Ascending aorta (tissue), 2 donors: ENCODE measurements at regions not wholly inside any gene's neighbourhood (a gene's known extent, or its start where the extent isn't known, plus 50 kb on each side); places are given as distances from the start of the nearest gene placed in this dataset.

ENCODE experiments used
- DNase-seq, 2 donors: peaks; one replicate each; pipeline ENCODE4 v3.0.0-alpha.2; 2019; ENCODE audit warnings: low spot score in 2 of 2
- H3K27ac ChIP-seq, 2 donors: fragments of 200-600 bp; sonication (generic); one replicate each; pipeline ENCODE4 v1.5.1; 2016 to 2017; ENCODE audit warnings: mild to moderate bottlenecking in 1 of 2
- H3K27me3 ChIP-seq: fragments of 200-600 bp; sonication (generic); one replicate; pipeline ENCODE4 v1.5.1; 2017
- H3K36me3 ChIP-seq, 2 donors: fragments of 200-600 bp; sonication (generic); one replicate each; pipeline ENCODE4 v1.5.1; 2016
- H3K4me1 ChIP-seq, 2 donors: fragments of 200-600 bp; sonication (generic); one replicate each; pipeline ENCODE4 v1.5.1; 2016 to 2017; ENCODE audit warnings: mild to moderate bottlenecking in 1 of 2
- H3K4me3 ChIP-seq, 2 donors: fragments of 200-600 bp; sonication (generic); one replicate each; pipeline ENCODE4 v1.5.1; 2016 to 2017; ENCODE audit warnings: mild to moderate bottlenecking in 1 of 2
- H3K9me3 ChIP-seq, 2 donors: fragments of 200-600 bp; sonication (generic); one replicate each; pipeline ENCODE4 v1.5.1; 2016
- intact Hi-C: fragments of 100-400 bp; cut with DNase I; formaldehyde crosslinking; loops from one replicate; pipeline ENCODE4 v1.15.1; 2023
- TF ChIP-seq, protein P1 (sequence below), 3 experiments: fragments of 200-600 bp in 2 of 3; fragments of 450-650 bp in 1 of 3; sonication (generic) in 2 of 3; IDR thresholded peaks; one replicate each; pipeline ENCODE4 v1.5.1; 2016 to 2019; ENCODE audit warnings: antibody characterized with exemption in 3 of 3, mild to moderate bottlenecking in 1 of 3, moderate library complexity in 1 of 3

DNA sequence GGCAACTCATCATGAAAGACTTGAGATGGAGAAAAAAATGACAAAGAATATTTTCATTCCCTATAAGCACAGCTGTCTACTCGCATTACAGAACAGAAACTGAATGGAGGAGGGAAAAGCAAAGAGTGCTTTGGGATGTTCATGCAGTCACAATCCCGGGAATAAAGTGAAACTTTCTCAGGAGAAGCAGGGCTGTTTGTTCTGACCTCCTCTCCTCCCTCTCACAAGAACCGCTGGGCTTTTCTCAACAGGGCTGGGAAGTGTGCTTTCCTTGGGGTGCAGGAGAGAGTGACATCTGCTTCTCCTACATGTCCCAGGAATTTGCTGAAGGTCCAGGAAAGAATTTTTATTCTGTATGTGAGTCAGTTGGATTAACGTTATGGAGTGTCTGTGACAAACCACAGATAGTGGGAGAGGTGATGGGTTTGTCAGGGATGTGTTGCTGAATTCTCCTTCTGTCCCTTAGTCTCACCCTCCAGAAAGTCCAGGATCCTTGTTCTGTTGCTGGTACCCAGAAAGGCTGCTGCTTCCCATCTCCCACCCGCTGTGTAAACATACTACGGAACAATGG lies 125.6 kb downstream of the HRH4 start:
- TF ChIP-seq, protein P1, sequence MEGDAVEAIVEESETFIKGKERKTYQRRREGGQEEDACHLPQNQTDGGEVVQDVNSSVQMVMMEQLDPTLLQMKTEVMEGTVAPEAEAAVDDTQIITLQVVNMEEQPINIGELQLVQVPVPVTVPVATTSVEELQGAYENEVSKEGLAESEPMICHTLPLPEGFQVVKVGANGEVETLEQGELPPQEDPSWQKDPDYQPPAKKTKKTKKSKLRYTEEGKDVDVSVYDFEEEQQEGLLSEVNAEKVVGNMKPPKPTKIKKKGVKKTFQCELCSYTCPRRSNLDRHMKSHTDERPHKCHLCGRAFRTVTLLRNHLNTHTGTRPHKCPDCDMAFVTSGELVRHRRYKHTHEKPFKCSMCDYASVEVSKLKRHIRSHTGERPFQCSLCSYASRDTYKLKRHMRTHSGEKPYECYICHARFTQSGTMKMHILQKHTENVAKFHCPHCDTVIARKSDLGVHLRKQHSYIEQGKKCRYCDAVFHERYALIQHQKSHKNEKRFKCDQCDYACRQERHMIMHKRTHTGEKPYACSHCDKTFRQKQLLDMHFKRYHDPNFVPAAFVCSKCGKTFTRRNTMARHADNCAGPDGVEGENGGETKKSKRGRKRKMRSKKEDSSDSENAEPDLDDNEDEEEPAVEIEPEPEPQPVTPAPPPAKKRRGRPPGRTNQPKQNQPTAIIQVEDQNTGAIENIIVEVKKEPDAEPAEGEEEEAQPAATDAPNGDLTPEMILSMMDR (IDR thresholded peaks at IDR 0.05): no peak
- Histone ChIP-seq H3K4me1 (no peaks in the 10 kb centered on the region), H3K27ac (no peak overlapping the region), H3K27me3 (no peaks in the 10 kb centered on the region), H3K9me3 (no peaks in the 10 kb centered on the region), H3K4me3 (no peak overlapping the region), H3K36me3 (no peaks in the 10 kb centered on the region)
- intact Hi-C loops: no loop called here
- no peak for DNase-seq

DNA sequence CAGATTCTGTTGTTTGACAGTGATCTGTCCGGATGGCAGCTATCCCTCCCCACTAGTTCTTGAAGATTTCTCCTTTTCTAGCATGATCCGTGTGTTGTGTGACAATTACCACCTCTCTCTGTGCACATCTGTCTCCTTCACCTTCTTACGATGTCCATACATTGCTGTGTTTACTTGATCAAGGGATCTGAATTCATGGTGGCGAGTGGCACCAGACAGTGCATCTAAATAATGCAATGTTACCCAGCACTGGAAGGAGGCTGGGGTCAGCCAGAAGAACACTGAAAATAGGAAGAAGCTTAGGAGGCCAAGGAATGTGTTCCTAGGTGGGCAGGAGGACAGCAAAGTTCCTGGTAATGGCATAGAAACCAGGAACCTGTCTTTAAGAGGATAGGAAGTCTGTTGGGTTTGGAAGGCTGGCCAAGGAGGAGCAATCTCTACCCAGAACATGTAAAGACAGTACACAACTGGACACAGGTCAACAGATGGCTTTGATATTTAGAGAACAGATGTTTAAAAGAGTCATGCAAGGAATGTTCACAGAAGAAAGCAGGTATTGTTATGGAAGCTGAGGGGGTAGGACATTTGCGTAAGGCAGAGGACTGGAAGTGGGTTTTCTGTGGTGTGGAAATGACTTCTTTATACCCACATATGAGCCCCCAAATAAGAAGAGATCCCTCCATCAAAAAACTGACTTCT lies 126.4 kb downstream of the HRH4 start:
- TF ChIP-seq, protein P1 (IDR thresholded peaks at IDR 0.05): no peak
- DNase-seq: no peak
- H3K27ac ChIP-seq: no peak overlapping the region
- H3K36me3 ChIP-seq: no peaks in the 10 kb centered on the region
- H3K4me1 ChIP-seq: no peaks in the 10 kb centered on the region
- no peak overlapping the region for H3K4me3 ChIP-seq
- H3K9me3 ChIP-seq: no peaks in the 10 kb centered on the region
- no peaks in the 10 kb centered on the region for H3K27me3 ChIP-seq
- intact Hi-C loops: no loop called here

GRCh38 chr18:24588440-24588839 lies 128.0 kb downstream of the HRH4 start:
- TF ChIP-seq, protein P1 (IDR thresholded peaks at IDR 0.05): no peak
- Histone ChIP-seq H3K4me1 (no peaks in the 10 kb centered on the region), H3K27me3 (no peaks in the 10 kb centered on the region), H3K36me3 (no peaks in the 10 kb centered on the region), H3K27ac (no peak overlapping the region), H3K9me3 (no peaks in the 10 kb centered on the region), H3K4me3 (no peak overlapping the region)
- no peak for DNase-seq
- intact Hi-C loops: no loop called here

DNA sequence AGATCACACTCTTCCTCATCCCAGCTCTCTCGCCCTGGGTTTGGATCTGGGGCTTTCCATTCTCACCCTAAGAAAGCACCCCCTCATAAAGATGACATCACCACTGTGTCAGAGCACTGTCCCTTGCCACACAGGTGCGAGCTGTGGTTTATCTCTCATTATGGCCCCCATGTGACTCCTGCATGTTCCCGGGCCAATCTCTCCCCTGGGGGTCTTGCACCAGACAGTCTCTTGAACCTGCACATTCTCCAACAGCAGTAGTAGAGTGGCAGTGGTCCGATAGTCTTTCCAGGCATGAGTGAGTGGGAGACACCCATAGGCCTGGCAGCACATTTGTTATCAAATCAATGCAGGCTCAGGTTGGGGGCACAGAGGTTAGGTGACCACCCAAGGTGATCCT lies 130.5 kb downstream of the HRH4 start:
- Histone ChIP-seq H3K27ac (no peak overlapping the region), H3K9me3 (no peaks in the 10 kb centered on the region), H3K27me3 (no peaks in the 10 kb centered on the region), H3K36me3 (no peaks in the 10 kb centered on the region), H3K4me3 (no peak overlapping the region), H3K4me1 (no peaks in the 10 kb centered on the region)
- DNase-seq: no peak
- TF ChIP-seq, protein P1 (IDR thresholded peaks at IDR 0.05): no peak
- intact Hi-C loops: no loop called here

- H3K36me3 ChIP-seq: no peaks in the 10 kb centered on the region
- no peaks in the 10 kb centered on the region for H3K4me1 ChIP-seq
- no peaks in the 10 kb centered on the region for H3K9me3 ChIP-seq
- no peak overlapping the region for H3K27ac ChIP-seq
- DNase-seq: no peak
- intact Hi-C loops: no loop called here
- TF ChIP-seq, protein P1 (IDR thresholded peaks at IDR 0.05): no peak
- no peak overlapping the region for H3K4me3 ChIP-seq
- H3K27me3 ChIP-seq: no peaks in the 10 kb centered on the region
These were observed 133.0 kb downstream of the HRH4 start for GRCh38 chr18:24593401-24593800.
